ENCODE measurements at regions not wholly inside any gene's neighbourhood (a gene's known extent, or its start where the extent isn't known, plus 50 kb on each side); places are given as distances from the start of the nearest gene placed in this dataset.

DNA sequence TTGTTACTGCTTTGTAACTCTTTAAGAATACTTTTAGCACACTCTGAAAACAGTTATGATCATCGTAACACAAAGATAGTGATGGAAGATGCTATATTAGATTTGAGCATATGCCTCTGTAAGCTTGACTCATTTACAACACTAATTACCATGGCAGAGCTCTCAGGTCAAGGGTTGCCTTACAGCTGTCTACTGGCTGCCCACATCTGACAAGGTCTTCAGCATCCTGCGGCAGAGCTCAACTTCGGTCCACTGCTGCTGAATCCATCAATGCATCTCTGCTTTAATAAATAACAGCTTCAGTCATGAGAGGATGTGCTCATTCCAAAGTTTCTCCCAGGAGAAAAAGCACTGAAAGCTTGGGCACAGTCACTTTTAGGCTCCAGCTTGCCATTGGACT is 449.4 kb downstream of the RASEF start:
- TF ChIP-seq, protein P1, sequence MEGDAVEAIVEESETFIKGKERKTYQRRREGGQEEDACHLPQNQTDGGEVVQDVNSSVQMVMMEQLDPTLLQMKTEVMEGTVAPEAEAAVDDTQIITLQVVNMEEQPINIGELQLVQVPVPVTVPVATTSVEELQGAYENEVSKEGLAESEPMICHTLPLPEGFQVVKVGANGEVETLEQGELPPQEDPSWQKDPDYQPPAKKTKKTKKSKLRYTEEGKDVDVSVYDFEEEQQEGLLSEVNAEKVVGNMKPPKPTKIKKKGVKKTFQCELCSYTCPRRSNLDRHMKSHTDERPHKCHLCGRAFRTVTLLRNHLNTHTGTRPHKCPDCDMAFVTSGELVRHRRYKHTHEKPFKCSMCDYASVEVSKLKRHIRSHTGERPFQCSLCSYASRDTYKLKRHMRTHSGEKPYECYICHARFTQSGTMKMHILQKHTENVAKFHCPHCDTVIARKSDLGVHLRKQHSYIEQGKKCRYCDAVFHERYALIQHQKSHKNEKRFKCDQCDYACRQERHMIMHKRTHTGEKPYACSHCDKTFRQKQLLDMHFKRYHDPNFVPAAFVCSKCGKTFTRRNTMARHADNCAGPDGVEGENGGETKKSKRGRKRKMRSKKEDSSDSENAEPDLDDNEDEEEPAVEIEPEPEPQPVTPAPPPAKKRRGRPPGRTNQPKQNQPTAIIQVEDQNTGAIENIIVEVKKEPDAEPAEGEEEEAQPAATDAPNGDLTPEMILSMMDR (IDR thresholded peaks at IDR 0.05 in 2 of 3, conservative IDR thresholded peaks at IDR 0.05 in 1 of 3; ENCODE audit: borderline replicate concordance in 1 of 3, insufficient read depth in 1 of 3, low read depth in 2 of 3, low read length in 2 of 3) = no peak
- TF ChIP-seq EZH2phosphoT487 (IDR thresholded peaks at IDR 0.05; ENCODE audit: borderline replicate concordance) (no peak), YY1 (IDR thresholded peaks at IDR 0.05; ENCODE audit: extremely low read depth, insufficient replicate concordance, low read depth, low read length) (no peak), POLR2AphosphoS5 (IDR thresholded peaks at IDR 0.05; ENCODE audit: low read depth, low read length) (no peak), POLR2A (IDR thresholded peaks at IDR 0.05; ENCODE audit: borderline replicate concordance, extremely low read depth, insufficient read depth, insufficient read length) (no peak), CEBPB (IDR thresholded peaks at IDR 0.05; ENCODE audit: low read depth) (no peak), ZNF274 (IDR thresholded peaks at IDR 0.05; ENCODE audit: low read depth, low read length) (no peak), FOSL1 (IDR thresholded peaks at IDR 0.05; ENCODE audit: low read depth) (no peak), ATF3 (IDR thresholded peaks at IDR 0.05) (no peak), MAX (IDR thresholded peaks at IDR 0.05) (no peak), TCF7L2 (IDR thresholded peaks at IDR 0.05; ENCODE audit: borderline replicate concordance, extremely low read depth, insufficient read depth, insufficient read length) (no peak), RAD21 (IDR thresholded peaks at IDR 0.05; ENCODE audit: low read depth) (no peak)
- TF ChIP-seq, protein P2, sequence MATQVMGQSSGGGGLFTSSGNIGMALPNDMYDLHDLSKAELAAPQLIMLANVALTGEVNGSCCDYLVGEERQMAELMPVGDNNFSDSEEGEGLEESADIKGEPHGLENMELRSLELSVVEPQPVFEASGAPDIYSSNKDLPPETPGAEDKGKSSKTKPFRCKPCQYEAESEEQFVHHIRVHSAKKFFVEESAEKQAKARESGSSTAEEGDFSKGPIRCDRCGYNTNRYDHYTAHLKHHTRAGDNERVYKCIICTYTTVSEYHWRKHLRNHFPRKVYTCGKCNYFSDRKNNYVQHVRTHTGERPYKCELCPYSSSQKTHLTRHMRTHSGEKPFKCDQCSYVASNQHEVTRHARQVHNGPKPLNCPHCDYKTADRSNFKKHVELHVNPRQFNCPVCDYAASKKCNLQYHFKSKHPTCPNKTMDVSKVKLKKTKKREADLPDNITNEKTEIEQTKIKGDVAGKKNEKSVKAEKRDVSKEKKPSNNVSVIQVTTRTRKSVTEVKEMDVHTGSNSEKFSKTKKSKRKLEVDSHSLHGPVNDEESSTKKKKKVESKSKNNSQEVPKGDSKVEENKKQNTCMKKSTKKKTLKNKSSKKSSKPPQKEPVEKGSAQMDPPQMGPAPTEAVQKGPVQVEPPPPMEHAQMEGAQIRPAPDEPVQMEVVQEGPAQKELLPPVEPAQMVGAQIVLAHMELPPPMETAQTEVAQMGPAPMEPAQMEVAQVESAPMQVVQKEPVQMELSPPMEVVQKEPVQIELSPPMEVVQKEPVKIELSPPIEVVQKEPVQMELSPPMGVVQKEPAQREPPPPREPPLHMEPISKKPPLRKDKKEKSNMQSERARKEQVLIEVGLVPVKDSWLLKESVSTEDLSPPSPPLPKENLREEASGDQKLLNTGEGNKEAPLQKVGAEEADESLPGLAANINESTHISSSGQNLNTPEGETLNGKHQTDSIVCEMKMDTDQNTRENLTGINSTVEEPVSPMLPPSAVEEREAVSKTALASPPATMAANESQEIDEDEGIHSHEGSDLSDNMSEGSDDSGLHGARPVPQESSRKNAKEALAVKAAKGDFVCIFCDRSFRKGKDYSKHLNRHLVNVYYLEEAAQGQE (IDR thresholded peaks at IDR 0.05; ENCODE audit: low read depth) = no peak
